GM18858 (cell line): ENCODE measurements at regions not wholly inside any gene's neighbourhood (a gene's known extent, or its start where the extent isn't known, plus 50 kb on each side); places are given as distances from the start of the nearest gene placed in this dataset.
"Not testable (repeated sequence)": the region's sequence is repeated elsewhere in the genome, so short reads cannot be mapped to it uniquely, and the experiment has no call there.

Experiments used
- ATAC-seq: cut with Tn5 transposase; IDR thresholded peaks from one replicate; pipeline ENCODE4 v1.9.1; 2021; ENCODE audit not compliant: unreplicated experiment

GRCh38 chr21:24420689-24421088 is 1186.6 kb downstream of the MRPL39 start:
- peak; percentile 80 for ATAC-seq

GRCh38 chr21:24419641-24420040 is 1187.6 kb downstream of the MRPL39 start:
- ATAC-seq, result not testable (repeated sequence)

- ATAC-seq, result no peak
These were observed 1188.6 kb downstream of the MRPL39 start for GRCh38 chr21:24418671-24419070.

- ATAC-seq, result no peak
These were observed 1195.9 kb downstream of the MRPL39 start for GRCh38 chr21:24411429-24411828.

GRCh38 chr21:24403221-24403620 is 1204.1 kb downstream of the MRPL39 start:
- ATAC-seq, result no peak

GRCh38 chr21:24395320-24395923 is 1211.9 kb downstream of the MRPL39 start:
- ATAC-seq, result no peak

- peak; percentile 79 for ATAC-seq
These were observed 1232.1 kb downstream of the MRPL39 start for GRCh38 chr21:24375201-24375600.

- no peak for ATAC-seq
These were observed 1234.8 kb downstream of the MRPL39 start for GRCh38 chr21:24372506-24372905.

- ATAC-seq, result no peak
These were observed 1237.5 kb downstream of the MRPL39 start for GRCh38 chr21:24369746-24370145.

GRCh38 chr21:24369278-24369677 is 1238.0 kb downstream of the MRPL39 start:
- no peak for ATAC-seq

- ATAC-seq, result no peak
These were observed 1239.3 kb downstream of the MRPL39 start for GRCh38 chr21:24367936-24368335.

GRCh38 chr21:24353492-24353891 is 1253.8 kb downstream of the MRPL39 start:
- no peak for ATAC-seq

- no peak for ATAC-seq
These were observed 1267.9 kb downstream of the MRPL39 start for GRCh38 chr21:24339406-24339805.

GRCh38 chr21:24336491-24336890 is 1270.8 kb downstream of the MRPL39 start:
- ATAC-seq, result no peak

GRCh38 chr21:24323536-24323935 is 1283.7 kb downstream of the MRPL39 start:
- ATAC-seq, result no peak

GRCh38 chr21:24316277-24316922 is 1290.9 kb downstream of the MRPL39 start:
- ATAC-seq, result no peak

GRCh38 chr21:24310788-24311187 is 1296.5 kb downstream of the MRPL39 start:
- no peak for ATAC-seq

GRCh38 chr21:24308183-24308582 is 1299.1 kb downstream of the MRPL39 start:
- no peak for ATAC-seq

GRCh38 chr21:24302400-24302799 is 1304.9 kb downstream of the MRPL39 start:
- no peak for ATAC-seq

GRCh38 chr21:24298040-24298439 is 1309.2 kb downstream of the MRPL39 start:
- ATAC-seq, result no peak

- no peak for ATAC-seq
These were observed 1313.1 kb downstream of the MRPL39 start for GRCh38 chr21:24294171-24294570.

- peak; percentile 44 for ATAC-seq
These were observed 1317.0 kb downstream of the MRPL39 start for GRCh38 chr21:24290151-24290833.
